ENCODE measurements at regions not wholly inside any gene's neighbourhood (a gene's known extent, or its start where the extent isn't known, plus 50 kb on each side); places are given as distances from the start of the nearest gene placed in this dataset.

DNA sequence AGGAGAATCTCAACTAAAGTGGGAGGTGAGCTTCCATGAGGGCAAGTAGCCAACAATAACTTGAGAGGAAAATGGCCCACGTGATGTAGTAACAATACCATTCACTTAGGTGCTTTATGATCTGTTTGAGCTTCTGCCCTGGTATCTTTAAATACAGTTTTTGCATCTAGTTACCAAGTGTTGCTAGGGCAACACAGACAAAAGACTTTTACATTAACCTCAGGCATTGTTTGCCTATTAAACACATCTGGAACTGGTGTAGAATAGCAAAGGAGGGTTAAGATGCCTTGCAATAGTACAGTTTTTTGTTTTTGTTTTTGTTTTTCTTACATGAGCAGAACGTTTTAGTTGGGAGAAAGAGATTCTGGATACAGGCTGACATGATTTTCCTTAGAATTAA is 97.7 kb upstream of the MTPN start:
- Histone ChIP-seq H3K79me1 (ENCODE audit: insufficient read depth, low read depth, low read length, poor library complexity, severe bottlenecking) (no peaks in the 10 kb centered on the region), H3K23ac (ENCODE audit: insufficient read length, low read depth, low read length) (no peak overlapping the region), H3K56ac (ENCODE audit: insufficient read length, low read depth, low read length) (no peak overlapping the region), H3K4ac (ENCODE audit: low read depth, low read length) (no peak overlapping the region), H3K27ac (ENCODE audit: insufficient read length, low read depth, low read length) (no peak overlapping the region), H4K8ac (replicated peaks; ENCODE audit: insufficient read length, low read depth, low read length) (no peak overlapping the region), H3K9me3 (ENCODE audit: control insufficient read depth, low read depth, low read length) (no peaks in the 10 kb centered on the region), H2BK20ac (ENCODE audit: low read depth, low read length, poor library complexity, severe bottlenecking) (no peak overlapping the region), H3K79me2 (ENCODE audit: insufficient read depth, low read length) (no peaks in the 10 kb centered on the region), H3K18ac (ENCODE audit: insufficient read length, low read depth, low read length) (no peak overlapping the region), H3K4me1 (ENCODE audit: insufficient read depth, low read length) (no peaks in the 10 kb centered on the region), H4K91ac (ENCODE audit: insufficient read length, low read depth, low read length) (no peak overlapping the region), H4K20me1 (ENCODE audit: control insufficient read depth, insufficient read depth, insufficient read length) (no peaks in the 10 kb centered on the region), H2AFZ (ENCODE audit: low read length) (no peak overlapping the region), H4K5ac (ENCODE audit: insufficient read length, low read depth, low read length) (no peak overlapping the region), H2AK5ac (ENCODE audit: insufficient read length, low read length) (no peak overlapping the region), H3K4me2 (ENCODE audit: insufficient read depth, insufficient read length, low read length) (no peak overlapping the region), H3K27me3 (ENCODE audit: insufficient read depth, low read length) (no peaks in the 10 kb centered on the region), H2BK120ac (ENCODE audit: low read depth, low read length, poor library complexity, severe bottlenecking) (no peak overlapping the region), H2BK5ac (ENCODE audit: insufficient read length, low read length) (no peak overlapping the region), H3K23me2 (ENCODE audit: insufficient read length, low read depth, low read length, poor library complexity, severe bottlenecking) (no peaks in the 10 kb centered on the region), H3K9ac (ENCODE audit: extremely low read depth, insufficient read length, low read length) (no peak overlapping the region), H3K14ac (ENCODE audit: insufficient read depth, low read length) (no peak overlapping the region), H2BK15ac (ENCODE audit: low read depth, low read length) (no peak overlapping the region), H2BK12ac (ENCODE audit: insufficient read length, low read depth, low read length) (no peak overlapping the region), H3T11ph (ENCODE audit: low read length) (no peak overlapping the region)
- no peak for TF ChIP-seq CTCF (conservative IDR thresholded peaks at IDR 0.05)
- Mint-ChIP-seq H3K27ac (no peak overlapping the region), H3K27me3 (ENCODE audit: low read depth) (no peaks in the 10 kb centered on the region), H3K4me1 (peaks cover 4 to 6% of the 10 kb centered on the region in 2 experiments; a peak in 3 of 4 replicates), H3K9me3 (no peaks in the 10 kb centered on the region), H3K36me3 (ENCODE audit: insufficient read depth in 1 of 3, low read depth in 3 of 3) (no peaks in the 10 kb centered on the region; a peak in 1 of 7 replicates), H3K4me3 (no peak overlapping the region)
- WGBS (ENCODE audit: extremely low coverage, insufficient read length, low lambda C conversion rate) = no CpG with 5 or more reads among the region's 2 CpGs
- DNase-seq = no peak
